SKM-1 (cell line): ENCODE measurements at regions not wholly inside any gene's neighbourhood (a gene's known extent, or its start where the extent isn't known, plus 50 kb on each side); places are given as distances from the start of the nearest gene placed in this dataset.

Source experiments
- DNase-seq: peaks from one replicate; lab custom pipeline; 2025; ENCODE audit not compliant: unreplicated experiment; lab: John Stamatoyannopoulos, UW

- no peak for DNase-seq
These were observed 108.8 kb downstream of the SQOR start for GRCh38 chr15:45743426-45744235.

GRCh38 chr15:45744236-45744589 lies 109.4 kb downstream of the SQOR start:
- no peak for DNase-seq

GRCh38 chr15:45747426-45747825 lies 112.6 kb downstream of the SQOR start:
- no peak for DNase-seq

GRCh38 chr15:45751629-45752028 lies 116.8 kb downstream of the SQOR start:
- DNase-seq = no peak

- DNase-seq = no peak
These were observed 125.1 kb downstream of the SQOR start for GRCh38 chr15:45759936-45760335.

- no peak for DNase-seq
These were observed 127.9 kb downstream of the SQOR start for GRCh38 chr15:45762726-45763125.

- no peak for DNase-seq
These were observed 128.5 kb downstream of the SQOR start for GRCh38 chr15:45763170-45763869.

- DNase-seq = no peak
These were observed 138.3 kb downstream of the SQOR start for GRCh38 chr15:45773149-45773548.

- DNase-seq = no peak
These were observed 141.9 kb downstream of the SQOR start for GRCh38 chr15:45776772-45777171.

GRCh38 chr15:45777781-45778180 lies 143.0 kb downstream of the SQOR start:
- DNase-seq = no peak

GRCh38 chr15:45780352-45780751 lies 145.5 kb downstream of the SQOR start:
- DNase-seq = no peak

GRCh38 chr15:45784656-45785055 lies 149.8 kb downstream of the SQOR start:
- DNase-seq = no peak

- DNase-seq = no peak
These were observed 151.1 kb downstream of the SQOR start for GRCh38 chr15:45785897-45786296.

- DNase-seq = peak; percentile 6
These were observed 155.6 kb downstream of the SQOR start for GRCh38 chr15:45790325-45790943.

- no peak for DNase-seq
These were observed 159.5 kb downstream of the SQOR start for GRCh38 chr15:45794304-45794703.

- no peak for DNase-seq
These were observed 160.0 kb downstream of the SQOR start for GRCh38 chr15:45794712-45795439.

GRCh38 chr15:45795440-45796069 lies 160.7 kb downstream of the SQOR start:
- DNase-seq = peak; percentile 20

GRCh38 chr15:45796433-45796832 lies 161.6 kb downstream of the SQOR start:
- no peak for DNase-seq

- no peak for DNase-seq
These were observed 164.7 kb downstream of the SQOR start for GRCh38 chr15:45799508-45799907.

GRCh38 chr15:45801543-45801942 lies 166.7 kb downstream of the SQOR start:
- DNase-seq = no peak

- no peak for DNase-seq
These were observed 167.3 kb downstream of the SQOR start for GRCh38 chr15:45802140-45802539.
